ENCODE measurements at regions not wholly inside any gene's neighbourhood (a gene's known extent, or its start where the extent isn't known, plus 50 kb on each side); places are given as distances from the start of the nearest gene placed in this dataset.

GRCh38 chrX:88660836-88661235 lies 86.2 kb upstream of the CPXCR1 start:
- H3K27me3 ChIP-seq (replicated peaks; ENCODE audit: control insufficient read depth, insufficient read depth, low read length) = no peaks in the 10 kb centered on the region
- no peaks in the 10 kb centered on the region for H3K36me3 ChIP-seq (ENCODE audit: control insufficient read depth, insufficient read depth, low read length, severe bottlenecking)
- H3K4me1 ChIP-seq (ENCODE audit: control insufficient read depth, insufficient read depth, low read length) = no peaks in the 10 kb centered on the region
- no peak for DNase-seq (ENCODE audit: low read depth)
- H3K9me3 ChIP-seq (ENCODE audit: control insufficient read depth, low read length) = no peaks in the 10 kb centered on the region
- H3K4me3 ChIP-seq (ENCODE audit: low read length) = no peak overlapping the region
- no peak overlapping the region for H3K9ac ChIP-seq (ENCODE audit: low read length)

GRCh38 chrX:88672261-88672660 lies 74.8 kb upstream of the CPXCR1 start:
- no peaks in the 10 kb centered on the region for H3K27me3 ChIP-seq (replicated peaks; ENCODE audit: control insufficient read depth, insufficient read depth, low read length)
- no peaks in the 10 kb centered on the region for H3K4me1 ChIP-seq (ENCODE audit: control insufficient read depth, insufficient read depth, low read length)
- H3K4me3 ChIP-seq (ENCODE audit: low read length) = no peak overlapping the region
- DNase-seq (ENCODE audit: low read depth) = no peak
- H3K9ac ChIP-seq (ENCODE audit: low read length) = no peak overlapping the region
- no peaks in the 10 kb centered on the region for H3K36me3 ChIP-seq (ENCODE audit: control insufficient read depth, insufficient read depth, low read length, severe bottlenecking)
- peaks cover 5% of the 10 kb centered on the region for H3K9me3 ChIP-seq (ENCODE audit: control insufficient read depth, low read length)

Measured in adipocyte (in vitro differentiated cells).